RWPE2 (cell line): ENCODE measurements at regions not wholly inside any gene's neighbourhood (a gene's known extent, or its start where the extent isn't known, plus 50 kb on each side); places are given as distances from the start of the nearest gene placed in this dataset.

Source experiments
- ATAC-seq: fragments of 200-7000 bp; cut with Tn5 transposase; 3 replicates; pipeline ENCODE4 v1.9.1; 2021; ENCODE audit warnings: low read depth
- DNase-seq: peaks from one replicate; pipeline ENCODE4 v3.0.0-alpha.2; 2020; ENCODE audit warnings: low spot score
- H3K27ac ChIP-seq: fragments of 450-650 bp; 2 replicates; pipeline ENCODE4 v1.5.1; 2017; ENCODE audit warnings: mild to moderate bottlenecking; ENCODE audit not compliant: poor library complexity, severe bottlenecking
- H3K27me3 ChIP-seq: fragments of 250-450 bp; sonication (Bioruptor Pico); 2 replicates; pipeline ENCODE4 v1.5.1; 2021; ENCODE audit warnings: mild to moderate bottlenecking, moderate library complexity; ENCODE audit not compliant: insufficient read depth, poor library complexity, severe bottlenecking
- H3K36me3 ChIP-seq: fragments of 250-450 bp; sonication (Bioruptor Pico); 2 replicates; pipeline ENCODE4 v1.5.1; 2020; ENCODE audit warnings: low read depth, mild to moderate bottlenecking, moderate library complexity
- H3K4me1 ChIP-seq: fragments of 250-450 bp; sonication (Bioruptor Pico); 2 replicates; pipeline ENCODE4 v1.5.1; 2021; ENCODE audit warnings: mild to moderate bottlenecking, moderate library complexity; ENCODE audit not compliant: insufficient read depth, poor library complexity, severe bottlenecking
- H3K4me3 ChIP-seq: fragments of 250-450 bp; sonication (Bioruptor Pico); 2 replicates; pipeline ENCODE4 v1.5.1; 2021; ENCODE audit warnings: mild to moderate bottlenecking, moderate library complexity; ENCODE audit not compliant: severe bottlenecking
- H3K9me3 ChIP-seq: fragments of 250-450 bp; sonication (Bioruptor Pico); 2 replicates; pipeline ENCODE4 v1.5.1; 2021; ENCODE audit warnings: mild to moderate bottlenecking, moderate library complexity; ENCODE audit not compliant: severe bottlenecking
- TF ChIP-seq, protein P1 (sequence below): fragments of 450-650 bp; IDR thresholded peaks from one replicate; pipeline ENCODE4 v1.5.1; 2017; ENCODE audit warnings: mild to moderate bottlenecking, moderate library complexity; ENCODE audit not compliant: poor library complexity, severe bottlenecking

GRCh38 chr3:56986347-56986746 is 74.1 kb upstream of the SPATA12 start:
- H3K27ac ChIP-seq = no peak overlapping the region

GRCh38 chr3:56985878-56986277 is 74.6 kb upstream of the SPATA12 start:
- ATAC-seq (no peak), DNase-seq (no peak)
- Histone ChIP-seq H3K27ac (no peak overlapping the region), H3K4me3 (no peak overlapping the region), H3K27me3 (no peaks in the 10 kb centered on the region), H3K36me3 (no peaks in the 10 kb centered on the region), H3K9me3 (no peaks in the 10 kb centered on the region), H3K4me1 (peaks cover 7% of the 10 kb centered on the region)
- TF ChIP-seq, protein P1, sequence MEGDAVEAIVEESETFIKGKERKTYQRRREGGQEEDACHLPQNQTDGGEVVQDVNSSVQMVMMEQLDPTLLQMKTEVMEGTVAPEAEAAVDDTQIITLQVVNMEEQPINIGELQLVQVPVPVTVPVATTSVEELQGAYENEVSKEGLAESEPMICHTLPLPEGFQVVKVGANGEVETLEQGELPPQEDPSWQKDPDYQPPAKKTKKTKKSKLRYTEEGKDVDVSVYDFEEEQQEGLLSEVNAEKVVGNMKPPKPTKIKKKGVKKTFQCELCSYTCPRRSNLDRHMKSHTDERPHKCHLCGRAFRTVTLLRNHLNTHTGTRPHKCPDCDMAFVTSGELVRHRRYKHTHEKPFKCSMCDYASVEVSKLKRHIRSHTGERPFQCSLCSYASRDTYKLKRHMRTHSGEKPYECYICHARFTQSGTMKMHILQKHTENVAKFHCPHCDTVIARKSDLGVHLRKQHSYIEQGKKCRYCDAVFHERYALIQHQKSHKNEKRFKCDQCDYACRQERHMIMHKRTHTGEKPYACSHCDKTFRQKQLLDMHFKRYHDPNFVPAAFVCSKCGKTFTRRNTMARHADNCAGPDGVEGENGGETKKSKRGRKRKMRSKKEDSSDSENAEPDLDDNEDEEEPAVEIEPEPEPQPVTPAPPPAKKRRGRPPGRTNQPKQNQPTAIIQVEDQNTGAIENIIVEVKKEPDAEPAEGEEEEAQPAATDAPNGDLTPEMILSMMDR = no peak

More at GRCh38 chr3:56986347-56986746, 74.1 kb upstream of the SPATA12 start:
- Histone ChIP-seq H3K4me3 (no peak overlapping the region), H3K9me3 (no peaks in the 10 kb centered on the region), H3K4me1 (peaks cover 2% of the 10 kb centered on the region), H3K27me3 (no peaks in the 10 kb centered on the region), H3K36me3 (no peaks in the 10 kb centered on the region)
- DNase-seq = no peak
- TF ChIP-seq, protein P1 = no peak
- no peak for ATAC-seq

GRCh38 chr3:56985460-56985859 is 75.0 kb upstream of the SPATA12 start:
- no peak for ATAC-seq
- Histone ChIP-seq H3K36me3 (no peaks in the 10 kb centered on the region), H3K4me1 (peaks cover 11% of the 10 kb centered on the region), H3K4me3 (no peak overlapping the region), H3K27me3 (no peaks in the 10 kb centered on the region), H3K9me3 (no peaks in the 10 kb centered on the region), H3K27ac (no peak overlapping the region)
- DNase-seq = no peak
- TF ChIP-seq, protein P1 = no peak

GRCh38 chr3:56983427-56983826 is 77.0 kb upstream of the SPATA12 start:
- Histone ChIP-seq H3K4me3 (no peak overlapping the region), H3K4me1 (peaks cover 12% of the 10 kb centered on the region), H3K27ac (no peak overlapping the region), H3K9me3 (no peaks in the 10 kb centered on the region), H3K27me3 (no peaks in the 10 kb centered on the region), H3K36me3 (no peaks in the 10 kb centered on the region)
- ATAC-seq (no peak), DNase-seq (no peak)
- TF ChIP-seq, protein P1 = no peak

GRCh38 chr3:56981445-56982230 is 78.8 kb upstream of the SPATA12 start:
- ATAC-seq = no peak
- Histone ChIP-seq H3K4me3 (no peak overlapping the region), H3K9me3 (no peaks in the 10 kb centered on the region), H3K4me1 (peaks cover 12% of the 10 kb centered on the region), H3K27ac (peak overlapping the region; percentile 55), H3K27me3 (no peaks in the 10 kb centered on the region), H3K36me3 (no peaks in the 10 kb centered on the region)
- no peak for DNase-seq
- TF ChIP-seq, protein P1 = no peak
